ENCODE measurements at regions not wholly inside any gene's neighbourhood (a gene's known extent, or its start where the extent isn't known, plus 50 kb on each side); places are given as distances from the start of the nearest gene placed in this dataset.

DNA sequence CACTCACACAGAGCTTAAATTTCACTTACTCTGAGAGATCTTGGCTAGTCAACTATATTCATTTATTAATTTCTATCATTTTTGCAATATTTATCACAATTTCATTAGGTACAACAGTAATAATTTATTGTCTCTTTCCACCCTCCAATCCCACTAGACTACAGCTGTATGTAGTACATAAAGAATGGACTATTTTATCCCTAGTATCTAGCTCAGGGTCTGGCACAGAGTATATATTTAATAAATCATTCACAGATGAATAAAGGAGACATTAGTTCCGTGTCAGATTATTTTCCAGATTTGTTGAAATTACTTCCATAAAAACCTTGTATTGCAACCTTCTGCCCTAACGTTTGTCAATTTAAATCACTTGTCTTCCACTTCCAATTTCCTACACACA is 1781.1 kb upstream of the SEL1L start:
- no peaks in the 10 kb centered on the region for H3K9me1 ChIP-seq (replicated peaks; ENCODE audit: control insufficient read depth, extremely low read depth, insufficient read depth, low read length)
- TF ChIP-seq POLR2A (IDR thresholded peaks at IDR 0.05; ENCODE audit: low read depth, low read length) (no peak), CTCF (IDR thresholded peaks at IDR 0.05; ENCODE audit: extremely low read depth in 1 of 2, insufficient read depth in 1 of 2, low read depth in 1 of 2, low read length in 2 of 2) (no peak), MAX (IDR thresholded peaks at IDR 0.05; ENCODE audit: insufficient read depth, insufficient read length) (no peak), GATA2 (IDR thresholded peaks at IDR 0.05; ENCODE audit: insufficient read depth, insufficient read length, low read depth, low read length) (no peak), FOS (IDR thresholded peaks at IDR 0.05; ENCODE audit: borderline replicate concordance, insufficient read depth, low read length) (no peak), MYC (IDR thresholded peaks at IDR 0.05; ENCODE audit: low read depth, low read length) (no peak), EZH2 (IDR thresholded peaks at IDR 0.05; ENCODE audit: borderline replicate concordance, low read depth, low read length, severe bottlenecking) (no peak), POLR2AphosphoS5 (IDR thresholded peaks at IDR 0.05; ENCODE audit: insufficient read depth, low read depth, low read length) (no peak), JUN (IDR thresholded peaks at IDR 0.05; ENCODE audit: borderline replicate concordance, insufficient read depth, insufficient read length, low read depth) (no peak)
- no peaks in the 10 kb centered on the region for H3K9me3 ChIP-seq (replicated peaks; ENCODE audit: control insufficient read depth, insufficient read depth, low read length)
- no peaks in the 10 kb centered on the region for H3K36me3 ChIP-seq (ENCODE audit: control insufficient read depth in 2 of 2, extremely low read depth in 1 of 2, insufficient read depth in 2 of 2, low read length in 2 of 2)
- H3K4me2 ChIP-seq (ENCODE audit: insufficient read depth, low read length) = no peak overlapping the region
- ChIA-PET POLR2A (no interaction called here), CTCF (interaction anchor here (0.6 to 1.2 kb wide), 2 partner anchors 8 to 14 kb away, joined by 3 read pairs; no protein-coding TSS in a partner anchor)
- DNase-seq (ENCODE audit: low read depth, low spot score) (no peak), FAIRE-seq (no peak)
- H3K27me3 ChIP-seq (ENCODE audit: control insufficient read depth in 2 of 2, insufficient read depth in 2 of 2, low read length in 2 of 2) = no peaks in the 10 kb centered on the region
- no peak overlapping the region for H2AFZ ChIP-seq (ENCODE audit: low read depth, low read length)
- no peak overlapping the region for H3K4me3 ChIP-seq (replicated peaks in 1 of 3; ENCODE audit: insufficient read depth in 1 of 3, low read depth in 1 of 3, low read length in 3 of 3)
- no peak overlapping the region for H3K27ac ChIP-seq (ENCODE audit: insufficient read depth, low read depth, low read length)
- no peaks in the 10 kb centered on the region for H4K20me1 ChIP-seq (replicated peaks; ENCODE audit: control insufficient read depth, extremely low read depth, insufficient read depth, low read length)
- no peaks in the 10 kb centered on the region for H3K79me2 ChIP-seq (ENCODE audit: control insufficient read depth, insufficient read depth, low read length)
- dilution Hi-C loops (cut with MboI; ENCODE audit: extremely low pct_ligation_motif_present, low sequenced_read_pairs) = no loop called here
- H3K9ac ChIP-seq (replicated peaks; ENCODE audit: extremely low read depth, insufficient read depth, low read length) = no peak overlapping the region
- intact Hi-C loops (cut with micrococcal nuclease) = loop anchor here (2.0 kb wide), 1 partner anchor 44 kb away; no protein-coding TSS in a partner anchor
- no TSS peak for BruUV-seq (replicated peaks)
- H3K4me1 ChIP-seq (ENCODE audit: control insufficient read depth, extremely low read depth, insufficient read depth, low read length) = no peaks in the 10 kb centered on the region
